WERI-Rb-1 (cell line): ENCODE measurements at regions not wholly inside any gene's neighbourhood (a gene's known extent, or its start where the extent isn't known, plus 50 kb on each side); places are given as distances from the start of the nearest gene placed in this dataset.

ENCODE experiments used
- DNase-seq: peaks from one replicate; pipeline ENCODE4 v3.0.0-alpha.2; 2020
- H3K27ac ChIP-seq: fragments of 250-450 bp; sonication (Bioruptor Pico); 2 replicates; pipeline ENCODE4 v1.5.1; 2020; ENCODE audit warnings: mild to moderate bottlenecking, moderate library complexity
- H3K27me3 ChIP-seq: fragments of 250-450 bp; sonication (Bioruptor Pico); 2 replicates; pipeline ENCODE4 v1.5.1; 2021; ENCODE audit warnings: mild to moderate bottlenecking, low read depth, moderate library complexity; ENCODE audit not compliant: insufficient read depth, severe bottlenecking
- H3K36me3 ChIP-seq: fragments of 250-450 bp; sonication (Bioruptor Pico); 2 replicates; pipeline ENCODE4 v1.5.1; 2020; ENCODE audit warnings: mild to moderate bottlenecking, moderate library complexity
- H3K4me3 ChIP-seq: 2 replicates; pipeline ENCODE4 v1.5.1; 2011; ENCODE audit warnings: low read depth, mild to moderate bottlenecking, control low read depth, low read length
- H3K9me3 ChIP-seq: fragments of 250-450 bp; sonication (Bioruptor Pico); 2 replicates; pipeline ENCODE4 v1.5.1; 2021; ENCODE audit warnings: mild to moderate bottlenecking, moderate library complexity; ENCODE audit not compliant: severe bottlenecking
- CTCF ChIP-seq: IDR thresholded peaks from 2 replicates; pipeline ENCODE4 v1.5.1; 2011; ENCODE audit warnings: low read depth, mild to moderate bottlenecking, control low read depth, inconsistent platforms, low read length

GRCh38 chr16:55184052-55184451 is 140.0 kb upstream of the IRX6 start:
- no peaks in the 10 kb centered on the region for H3K27me3 ChIP-seq
- H3K9me3 ChIP-seq = no peaks in the 10 kb centered on the region
- H3K4me3 ChIP-seq = no peak overlapping the region
- no peak overlapping the region for H3K27ac ChIP-seq
- no peak for DNase-seq
- no peaks in the 10 kb centered on the region for H3K36me3 ChIP-seq
- no peak for TF ChIP-seq CTCF

GRCh38 chr16:55184619-55185018 is 139.4 kb upstream of the IRX6 start:
- no peak overlapping the region for H3K27ac ChIP-seq
- no peak for DNase-seq
- H3K27me3 ChIP-seq = no peaks in the 10 kb centered on the region

GRCh38 chr16:55189224-55189623 is 134.8 kb upstream of the IRX6 start:
- Histone ChIP-seq H3K9me3 (peaks cover 5% of the 10 kb centered on the region), H3K4me3 (no peak overlapping the region), H3K36me3 (no peaks in the 10 kb centered on the region), H3K27me3 (no peaks in the 10 kb centered on the region), H3K27ac (peak overlapping the region; percentile 8; the same call in 1 of the 2 replicates)
- TF ChIP-seq CTCF = no peak
- DNase-seq = peak; percentile 58

More at GRCh38 chr16:55184619-55185018, 139.4 kb upstream of the IRX6 start:
- Histone ChIP-seq H3K9me3 (no peaks in the 10 kb centered on the region), H3K4me3 (no peak overlapping the region), H3K36me3 (no peaks in the 10 kb centered on the region)
- TF ChIP-seq CTCF = no peak

GRCh38 chr16:55189682-55190636 is 134.0 kb upstream of the IRX6 start:
- no peak for DNase-seq
- Histone ChIP-seq H3K9me3 (peaks cover 5% of the 10 kb centered on the region), H3K27me3 (no peaks in the 10 kb centered on the region), H3K4me3 (0 out of 2 replicates have a peak overlapping the region, but pooled peaks have one; percentile 5), H3K27ac (peak overlapping the region; percentile 49), H3K36me3 (no peaks in the 10 kb centered on the region)
- TF ChIP-seq CTCF = no peak

- Histone ChIP-seq H3K4me3 (no peak overlapping the region), H3K27me3 (no peaks in the 10 kb centered on the region), H3K27ac (no peak overlapping the region), H3K36me3 (no peaks in the 10 kb centered on the region), H3K9me3 (peaks cover 5% of the 10 kb centered on the region)
- no peak for TF ChIP-seq CTCF
- no peak for DNase-seq
Measured at GRCh38 chr16:55192734-55193133, 131.3 kb upstream of the IRX6 start.
